HK-2 (cell line): ENCODE measurements at regions not wholly inside any gene's neighbourhood (a gene's known extent, or its start where the extent isn't known, plus 50 kb on each side); places are given as distances from the start of the nearest gene placed in this dataset.

Source experiments
- DNase-seq: peaks from one replicate; pipeline ENCODE4 v3.0.0-alpha.2; 2018; ENCODE audit not compliant: unreplicated experiment

- no peak for DNase-seq
Observed at GRCh38 chr6:113558431-113558830, 298.7 kb upstream of the MARCKS start.

DNA sequence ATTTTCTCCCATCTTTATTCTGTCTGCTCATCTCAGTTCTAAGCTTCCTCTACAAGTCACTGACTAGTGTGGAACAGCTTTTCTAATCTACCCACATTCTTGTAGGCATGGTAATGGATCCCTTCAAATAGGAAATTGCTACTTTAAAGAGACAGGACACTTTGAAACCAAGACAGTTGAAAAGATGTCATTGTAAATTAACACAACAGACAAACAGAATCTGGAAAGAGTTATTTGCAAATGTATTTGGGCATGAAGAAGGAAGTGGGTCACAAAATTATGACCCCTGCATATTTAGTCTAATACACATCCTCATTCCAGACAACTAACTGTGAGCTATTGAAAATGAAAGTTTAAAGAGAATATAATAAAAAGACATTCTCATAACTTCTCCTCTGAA is 298.2 kb upstream of the MARCKS start:
- no peak for DNase-seq

GRCh38 chr6:113560376-113560775 is 296.8 kb upstream of the MARCKS start:
- no peak for DNase-seq

GRCh38 chr6:113560908-113561307 is 296.2 kb upstream of the MARCKS start:
- no peak for DNase-seq

DNA sequence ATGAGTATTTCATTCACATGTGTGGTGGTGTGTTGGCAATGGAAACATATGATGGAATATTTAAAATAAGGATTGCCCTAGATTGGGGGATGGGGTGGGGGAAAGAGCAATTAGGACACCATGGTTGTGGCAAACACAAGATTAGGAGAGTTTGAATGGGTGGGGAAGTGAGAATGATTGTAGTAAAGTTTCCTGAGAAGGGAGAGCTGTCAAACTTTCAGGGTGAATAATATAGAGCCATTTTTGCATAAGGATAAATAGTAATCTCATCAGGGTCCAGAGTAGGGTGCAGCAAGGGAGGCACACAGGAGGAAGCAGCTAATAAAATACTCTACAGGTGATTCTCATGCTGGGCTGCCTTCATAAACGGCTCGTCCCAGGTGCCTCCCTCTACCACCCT is 294.9 kb upstream of the MARCKS start:
- DNase-seq: no peak

- DNase-seq: no peak
Observed at GRCh38 chr6:113564371-113565171, 292.6 kb upstream of the MARCKS start.

DNA sequence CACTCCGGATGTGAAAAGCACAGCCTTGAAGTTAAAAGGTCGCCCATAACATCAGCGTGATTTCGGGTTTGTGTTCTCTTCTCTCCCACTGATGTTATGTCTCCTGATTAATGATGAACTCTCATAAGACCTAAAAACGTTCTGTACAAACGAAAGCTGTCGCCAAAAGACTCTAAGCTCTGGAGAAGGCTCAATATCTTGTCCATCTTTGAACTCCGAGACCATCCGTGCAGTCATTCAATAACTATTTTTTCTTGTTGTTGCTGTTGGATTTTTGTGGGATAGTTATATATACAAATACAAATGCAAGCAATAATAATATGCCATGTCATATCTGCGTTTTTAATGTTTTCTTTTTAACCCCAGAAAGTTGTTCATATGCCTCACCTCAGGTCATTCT is 291.8 kb upstream of the MARCKS start:
- DNase-seq: no peak

GRCh38 chr6:113570161-113570560 is 287.0 kb upstream of the MARCKS start:
- no peak for DNase-seq

DNA sequence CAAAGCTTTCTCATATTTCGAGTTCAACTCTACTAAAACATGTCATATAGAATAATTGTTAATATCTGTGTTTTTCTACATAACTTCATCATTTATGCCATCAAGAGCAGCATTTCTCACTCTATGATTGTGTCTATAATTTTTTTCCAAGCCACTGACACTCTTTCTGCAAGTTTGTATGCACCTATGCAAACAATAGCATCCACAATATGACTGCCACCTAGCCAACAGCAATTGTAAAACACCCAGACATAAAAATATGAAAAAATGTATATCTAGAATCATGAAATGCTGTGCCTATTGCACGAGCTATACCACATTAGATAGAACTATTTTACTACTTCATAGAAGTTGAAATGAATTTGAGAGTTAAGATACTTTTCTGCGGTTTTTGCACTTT is 286.5 kb upstream of the MARCKS start:
- no peak for DNase-seq

DNA sequence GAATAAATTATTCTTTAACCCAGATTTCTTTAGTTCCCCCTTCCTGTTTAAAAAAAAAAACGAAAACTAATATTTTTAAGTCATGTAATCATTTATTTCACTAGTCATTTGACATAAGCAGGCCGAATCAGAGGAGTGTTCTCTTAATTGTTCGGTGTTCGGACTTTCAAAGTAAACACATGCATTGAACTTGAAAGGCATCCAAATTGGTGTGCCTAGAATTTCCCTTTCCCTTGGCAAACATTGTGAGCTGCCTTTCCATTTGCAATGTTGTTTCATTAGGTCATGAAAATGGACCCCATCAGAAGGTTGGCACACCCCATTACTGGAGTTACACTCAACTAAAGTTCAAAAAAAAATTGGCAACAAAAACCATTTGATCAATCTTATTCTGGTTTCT is 283.0 kb upstream of the MARCKS start:
- DNase-seq: no peak

GRCh38 chr6:113576310-113576709 is 280.8 kb upstream of the MARCKS start:
- DNase-seq: no peak

GRCh38 chr6:113578691-113579090 is 278.5 kb upstream of the MARCKS start:
- no peak for DNase-seq

DNA sequence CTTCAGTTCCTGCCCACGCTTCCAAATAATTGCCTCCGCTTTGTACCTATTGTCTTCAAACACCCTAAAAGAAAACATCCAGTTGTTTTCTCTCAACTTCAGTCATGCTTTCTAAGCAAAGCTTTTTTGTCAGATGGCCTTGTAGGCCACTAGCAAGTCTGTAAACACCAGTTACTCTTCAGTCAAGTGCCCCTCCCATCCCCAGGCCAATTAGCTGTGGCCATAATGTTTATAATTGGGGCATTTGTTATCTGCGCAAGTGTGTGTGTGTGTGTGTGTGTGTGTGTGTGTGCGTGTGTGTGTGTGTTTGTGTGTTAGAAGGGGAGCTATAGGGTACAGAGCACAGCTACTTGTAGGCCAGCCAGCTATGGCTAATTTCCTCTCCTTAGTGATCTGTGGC is 272.4 kb upstream of the MARCKS start:
- DNase-seq: no peak

DNA sequence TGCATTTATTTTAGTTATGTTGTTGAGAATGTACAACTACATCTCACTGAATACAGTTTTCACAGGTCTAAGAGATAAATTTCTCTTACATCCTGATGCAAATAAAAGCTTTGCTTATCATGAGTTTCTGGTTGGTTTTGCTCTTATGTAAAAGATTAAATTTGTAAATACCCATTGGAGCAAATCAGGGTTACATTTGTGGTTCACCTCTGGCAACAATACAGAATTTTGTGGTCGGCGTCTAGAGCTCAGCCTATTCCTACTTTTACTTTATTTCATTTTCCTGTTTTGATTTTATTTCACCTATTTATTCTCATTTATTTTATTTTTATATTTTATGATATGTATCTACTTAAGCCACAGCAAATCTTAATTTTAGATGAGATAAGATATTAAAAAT is 271.9 kb upstream of the MARCKS start:
- DNase-seq: no peak

- DNase-seq: no peak
Observed at GRCh38 chr6:113586413-113587077, 270.6 kb upstream of the MARCKS start.

GRCh38 chr6:113587078-113587699 is 270.0 kb upstream of the MARCKS start:
- no peak for DNase-seq

GRCh38 chr6:113588646-113589045 is 268.5 kb upstream of the MARCKS start:
- DNase-seq: no peak

GRCh38 chr6:113591896-113592827 is 265.0 kb upstream of the MARCKS start:
- no peak for DNase-seq

DNA sequence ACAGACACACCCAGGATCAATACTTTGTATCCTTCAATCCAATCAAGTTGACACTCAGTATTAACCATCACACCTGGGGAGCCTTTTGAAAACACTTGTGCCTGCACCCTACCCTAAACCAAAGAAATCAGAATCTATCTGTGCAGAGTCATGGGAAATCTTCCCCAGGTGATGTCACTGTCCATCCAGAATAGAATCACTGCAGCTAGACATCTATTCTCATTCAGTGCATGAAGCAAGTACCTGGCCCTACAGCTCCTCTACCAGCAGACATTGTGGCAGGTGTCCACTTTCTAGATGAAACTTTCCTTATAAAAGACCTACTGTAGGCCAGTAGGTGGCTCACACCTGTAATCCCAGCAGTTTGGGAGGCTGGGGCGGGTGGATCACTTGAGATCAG is 262.4 kb upstream of the MARCKS start:
- no peak for DNase-seq

- DNase-seq: no peak
Observed at GRCh38 chr6:113595911-113596376, 261.2 kb upstream of the MARCKS start.

DNA sequence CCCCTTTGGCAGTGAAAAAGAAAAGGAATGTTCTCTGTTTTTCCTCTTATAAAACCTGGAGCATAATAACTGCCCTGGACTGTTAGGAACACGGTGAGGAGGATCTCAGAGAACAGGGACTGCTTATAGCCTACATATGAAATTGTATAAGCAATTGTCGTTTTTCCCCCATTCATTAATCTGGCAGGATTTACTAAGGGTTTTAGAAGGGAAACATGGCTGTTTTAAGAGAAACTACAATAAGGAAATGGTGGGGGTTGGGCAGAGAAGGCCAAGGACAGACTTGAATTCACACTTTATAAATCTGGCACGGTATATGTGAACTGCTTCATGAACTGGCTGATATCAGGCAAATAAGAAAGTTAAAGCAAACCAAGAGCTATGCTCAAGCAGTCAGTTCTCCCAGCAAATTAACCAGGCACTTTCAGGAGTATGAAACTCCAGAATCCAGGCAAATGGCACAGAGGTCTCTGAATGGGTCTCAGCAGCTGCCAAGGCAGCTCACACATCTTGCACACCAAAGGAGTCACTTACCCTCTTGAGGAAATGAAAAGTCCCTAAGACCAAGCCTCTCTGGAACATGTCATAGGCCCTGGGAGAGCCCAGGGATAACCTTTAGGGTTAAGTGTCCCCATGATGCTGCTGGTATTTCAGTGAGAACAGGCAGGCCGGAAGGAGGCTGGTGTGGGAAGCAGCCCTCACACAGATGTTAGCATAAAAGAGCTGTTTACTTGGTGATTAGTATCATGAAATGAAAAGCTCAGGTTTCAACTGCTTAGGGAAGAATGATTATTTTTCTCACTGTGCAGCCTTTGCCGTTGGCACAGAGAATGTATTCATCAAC is 260.5 kb upstream of the MARCKS start:
- no peak for DNase-seq
